22Rv1 (cell line): ENCODE measurements at regions not wholly inside any gene's neighbourhood (a gene's known extent, or its start where the extent isn't known, plus 50 kb on each side); places are given as distances from the start of the nearest gene placed in this dataset.

Experiments used
- H3K27ac ChIP-seq: fragments of 450-650 bp; 2 replicates; pipeline ENCODE4 v1.5.1; 2017
- ZFX ChIP-seq: fragments of 450-650 bp; IDR thresholded peaks from 2 replicates; pipeline ENCODE4 v1.6.1; 2017; ENCODE audit warnings: antibody characterized with exemption, borderline replicate concordance
- TF ChIP-seq, protein P1 (sequence below): fragments of 450-650 bp; IDR thresholded peaks from 2 replicates; pipeline ENCODE4 v1.5.1; 2017; ENCODE audit warnings: mild to moderate bottlenecking

- H3K27ac ChIP-seq: no peak overlapping the region
- TF ChIP-seq ZFX: no peak
- TF ChIP-seq, protein P1, sequence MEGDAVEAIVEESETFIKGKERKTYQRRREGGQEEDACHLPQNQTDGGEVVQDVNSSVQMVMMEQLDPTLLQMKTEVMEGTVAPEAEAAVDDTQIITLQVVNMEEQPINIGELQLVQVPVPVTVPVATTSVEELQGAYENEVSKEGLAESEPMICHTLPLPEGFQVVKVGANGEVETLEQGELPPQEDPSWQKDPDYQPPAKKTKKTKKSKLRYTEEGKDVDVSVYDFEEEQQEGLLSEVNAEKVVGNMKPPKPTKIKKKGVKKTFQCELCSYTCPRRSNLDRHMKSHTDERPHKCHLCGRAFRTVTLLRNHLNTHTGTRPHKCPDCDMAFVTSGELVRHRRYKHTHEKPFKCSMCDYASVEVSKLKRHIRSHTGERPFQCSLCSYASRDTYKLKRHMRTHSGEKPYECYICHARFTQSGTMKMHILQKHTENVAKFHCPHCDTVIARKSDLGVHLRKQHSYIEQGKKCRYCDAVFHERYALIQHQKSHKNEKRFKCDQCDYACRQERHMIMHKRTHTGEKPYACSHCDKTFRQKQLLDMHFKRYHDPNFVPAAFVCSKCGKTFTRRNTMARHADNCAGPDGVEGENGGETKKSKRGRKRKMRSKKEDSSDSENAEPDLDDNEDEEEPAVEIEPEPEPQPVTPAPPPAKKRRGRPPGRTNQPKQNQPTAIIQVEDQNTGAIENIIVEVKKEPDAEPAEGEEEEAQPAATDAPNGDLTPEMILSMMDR: no peak
Measured at GRCh38 chr5:82804155-82804690, 273.0 kb downstream of the TMEM167A start.

DNA sequence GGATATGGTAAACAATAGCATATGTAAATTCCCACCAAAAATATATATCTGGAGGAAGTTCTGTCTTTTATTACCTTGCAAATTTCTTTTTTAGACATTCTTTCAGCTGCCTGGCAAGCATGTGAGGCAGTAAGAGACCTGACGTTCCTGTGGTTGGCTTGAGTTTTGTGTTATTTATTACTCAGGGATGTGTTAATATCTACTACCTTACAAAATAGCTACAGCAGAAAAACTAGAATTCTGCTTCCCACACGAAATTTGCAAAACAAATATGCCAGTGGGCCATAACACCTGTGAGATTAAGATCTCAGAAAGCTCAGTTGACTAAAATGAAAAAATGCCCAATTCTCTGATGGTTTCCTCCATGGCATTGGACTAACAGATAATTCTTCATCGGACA lies 274.2 kb downstream of the TMEM167A start:
- H3K27ac ChIP-seq: no peak overlapping the region
- TF ChIP-seq ZFX: no peak
- TF ChIP-seq, protein P1: no peak

GRCh38 chr5:82800826-82801225 lies 276.4 kb downstream of the TMEM167A start:
- TF ChIP-seq ZFX: no peak
- TF ChIP-seq, protein P1: no peak
- H3K27ac ChIP-seq: no peak overlapping the region

- H3K27ac ChIP-seq: no peak overlapping the region
- TF ChIP-seq, protein P1: peak; percentile 7; the same call in 1 of the 2 replicates
- TF ChIP-seq ZFX: no peak
Measured at GRCh38 chr5:82799361-82800077, 277.7 kb downstream of the TMEM167A start.

DNA sequence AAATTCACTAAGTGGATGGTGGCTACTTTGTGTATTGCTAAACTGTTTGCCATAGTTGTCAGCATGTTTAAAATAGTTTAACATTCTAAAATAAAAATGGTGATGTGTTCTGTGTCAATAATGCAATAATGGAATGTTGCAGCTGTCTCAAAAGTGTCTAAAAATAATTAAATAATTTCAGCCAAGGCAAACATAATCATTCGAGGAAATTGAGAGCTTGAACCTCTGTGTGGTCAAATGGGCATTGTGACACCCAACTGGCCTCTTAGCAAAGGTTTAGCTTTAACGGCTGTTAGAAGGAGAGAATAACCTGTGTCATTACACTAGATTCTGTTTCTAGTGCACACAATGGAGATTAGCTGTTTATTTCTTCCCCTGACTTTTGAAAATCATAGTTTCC lies 278.5 kb downstream of the TMEM167A start:
- TF ChIP-seq ZFX: no peak
- TF ChIP-seq, protein P1: no peak
- H3K27ac ChIP-seq: no peak overlapping the region

GRCh38 chr5:82796643-82797416 lies 280.4 kb downstream of the TMEM167A start:
- no peak for TF ChIP-seq ZFX
- TF ChIP-seq, protein P1: no peak
- H3K27ac ChIP-seq: no peak overlapping the region

GRCh38 chr5:82794876-82795275 lies 282.3 kb downstream of the TMEM167A start:
- H3K27ac ChIP-seq: no peak overlapping the region
- TF ChIP-seq, protein P1: no peak
- no peak for TF ChIP-seq ZFX
